ENCODE measurements at regions not wholly inside any gene's neighbourhood (a gene's known extent, or its start where the extent isn't known, plus 50 kb on each side); places are given as distances from the start of the nearest gene placed in this dataset.
A peak's percentile ranks its signal among the peaks of the same experiment; 100 is the strongest.

GRCh38 chr4:114312338-114312737, 286.3 kb upstream of the UGT8 start:
- Histone ChIP-seq H3K9me3 (no peaks in the 10 kb centered on the region), H3K4me1 (replicated peaks) (no peaks in the 10 kb centered on the region), H3K27me3 (replicated peaks; ENCODE audit: insufficient read depth) (no peaks in the 10 kb centered on the region), H3K36me3 (no peaks in the 10 kb centered on the region), H3K27ac (no peak overlapping the region), H3K4me3 (no peak overlapping the region)
- intact Hi-C loops (cut with DNase I) = no loop called here
- DNase-seq (ENCODE audit: low spot score) = no peak
- no peak for TF ChIP-seq POLR2A (IDR thresholded peaks at IDR 0.05)
- TF ChIP-seq POLR2AphosphoS5 (IDR thresholded peaks at IDR 0.05) = no peak
- TF ChIP-seq, protein P1, sequence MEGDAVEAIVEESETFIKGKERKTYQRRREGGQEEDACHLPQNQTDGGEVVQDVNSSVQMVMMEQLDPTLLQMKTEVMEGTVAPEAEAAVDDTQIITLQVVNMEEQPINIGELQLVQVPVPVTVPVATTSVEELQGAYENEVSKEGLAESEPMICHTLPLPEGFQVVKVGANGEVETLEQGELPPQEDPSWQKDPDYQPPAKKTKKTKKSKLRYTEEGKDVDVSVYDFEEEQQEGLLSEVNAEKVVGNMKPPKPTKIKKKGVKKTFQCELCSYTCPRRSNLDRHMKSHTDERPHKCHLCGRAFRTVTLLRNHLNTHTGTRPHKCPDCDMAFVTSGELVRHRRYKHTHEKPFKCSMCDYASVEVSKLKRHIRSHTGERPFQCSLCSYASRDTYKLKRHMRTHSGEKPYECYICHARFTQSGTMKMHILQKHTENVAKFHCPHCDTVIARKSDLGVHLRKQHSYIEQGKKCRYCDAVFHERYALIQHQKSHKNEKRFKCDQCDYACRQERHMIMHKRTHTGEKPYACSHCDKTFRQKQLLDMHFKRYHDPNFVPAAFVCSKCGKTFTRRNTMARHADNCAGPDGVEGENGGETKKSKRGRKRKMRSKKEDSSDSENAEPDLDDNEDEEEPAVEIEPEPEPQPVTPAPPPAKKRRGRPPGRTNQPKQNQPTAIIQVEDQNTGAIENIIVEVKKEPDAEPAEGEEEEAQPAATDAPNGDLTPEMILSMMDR (IDR thresholded peaks at IDR 0.05) = no peak
- WGBS = 71% methylated on average over 3 of the region's 3 CpGs

DNA sequence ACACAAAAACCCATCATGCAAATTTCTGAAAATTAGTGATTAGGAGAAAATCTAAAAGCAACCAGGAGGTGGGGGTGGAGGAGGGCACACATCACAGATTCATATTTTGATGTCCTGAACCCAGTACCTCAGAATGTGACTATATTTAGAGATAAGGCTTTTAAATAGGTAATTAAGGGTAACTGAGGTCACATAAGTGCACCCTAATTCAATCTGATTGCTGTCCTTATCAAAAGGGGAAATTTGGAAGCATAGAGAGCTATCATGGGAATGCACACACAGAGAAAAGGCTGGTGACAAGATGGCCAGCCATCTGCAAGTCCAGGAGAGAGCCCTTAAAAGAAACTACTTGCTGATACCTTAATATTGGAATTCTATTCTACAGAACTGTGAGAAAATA, 281.8 kb upstream of the UGT8 start:
- TF ChIP-seq POLR2A (IDR thresholded peaks at IDR 0.05) (no peak), POLR2AphosphoS5 (IDR thresholded peaks at IDR 0.05) (no peak)
- TF ChIP-seq, protein P1 (IDR thresholded peaks at IDR 0.05) = no peak
- H3K27ac ChIP-seq = no peak overlapping the region
- no peaks in the 10 kb centered on the region for H3K36me3 ChIP-seq
- no peak for DNase-seq (ENCODE audit: low spot score)
- H3K27me3 ChIP-seq (replicated peaks; ENCODE audit: insufficient read depth) = no peaks in the 10 kb centered on the region
- H3K9me3 ChIP-seq = no peaks in the 10 kb centered on the region
- intact Hi-C loops (cut with DNase I) = no loop called here
- no peaks in the 10 kb centered on the region for H3K4me1 ChIP-seq (replicated peaks)
- H3K4me3 ChIP-seq = no peak overlapping the region

DNA sequence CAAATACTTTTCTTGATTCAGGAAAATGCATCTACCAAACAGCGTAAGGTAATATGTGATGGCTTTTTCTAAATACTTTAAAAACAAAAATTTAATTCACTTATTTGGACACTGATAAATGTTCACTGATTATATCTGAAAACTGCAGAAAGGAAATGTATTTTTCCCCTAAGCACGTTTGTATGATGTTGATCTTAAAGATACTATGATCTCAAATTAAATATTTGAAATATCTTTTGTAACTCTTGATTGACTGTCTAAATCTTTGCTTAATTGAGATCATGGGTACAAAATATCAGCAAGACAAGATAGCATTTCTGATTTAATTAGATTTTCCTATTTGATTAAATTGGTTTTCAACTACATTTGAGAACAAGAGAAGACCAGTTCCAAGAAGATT, 281.0 kb upstream of the UGT8 start:
- intact Hi-C loops (cut with DNase I) = no loop called here
- 63% methylated on average over 2 of the region's 2 CpGs for WGBS
- H3K36me3 ChIP-seq = no peaks in the 10 kb centered on the region
- H3K4me1 ChIP-seq (replicated peaks) = no peaks in the 10 kb centered on the region
- H3K4me3 ChIP-seq = no peak overlapping the region
- TF ChIP-seq POLR2AphosphoS5 (IDR thresholded peaks at IDR 0.05) (no peak), POLR2A (IDR thresholded peaks at IDR 0.05) (no peak)
- TF ChIP-seq, protein P1 (IDR thresholded peaks at IDR 0.05) = no peak
- H3K27ac ChIP-seq = no peak overlapping the region
- no peaks in the 10 kb centered on the region for H3K9me3 ChIP-seq
- no peaks in the 10 kb centered on the region for H3K27me3 ChIP-seq (replicated peaks; ENCODE audit: insufficient read depth)
- DNase-seq (ENCODE audit: low spot score) = no peak

GRCh38 chr4:114318309-114318708, 280.3 kb upstream of the UGT8 start:
- TF ChIP-seq POLR2A (IDR thresholded peaks at IDR 0.05) = no peak
- TF ChIP-seq, protein P1 (IDR thresholded peaks at IDR 0.05) = no peak
- peak; percentile 19 for TF ChIP-seq POLR2AphosphoS5 (IDR thresholded peaks at IDR 0.05)
- intact Hi-C loops (cut with DNase I) = no loop called here
- no peaks in the 10 kb centered on the region for H3K9me3 ChIP-seq
- no peaks in the 10 kb centered on the region for H3K36me3 ChIP-seq
- DNase-seq (ENCODE audit: low spot score) = no peak
- no peaks in the 10 kb centered on the region for H3K27me3 ChIP-seq (replicated peaks; ENCODE audit: insufficient read depth)
- peak overlapping the region in 1 of 2 donors; percentile 12 for H3K27ac ChIP-seq
- H3K4me3 ChIP-seq = no peak overlapping the region
- H3K4me1 ChIP-seq (replicated peaks) = no peaks in the 10 kb centered on the region

DNA sequence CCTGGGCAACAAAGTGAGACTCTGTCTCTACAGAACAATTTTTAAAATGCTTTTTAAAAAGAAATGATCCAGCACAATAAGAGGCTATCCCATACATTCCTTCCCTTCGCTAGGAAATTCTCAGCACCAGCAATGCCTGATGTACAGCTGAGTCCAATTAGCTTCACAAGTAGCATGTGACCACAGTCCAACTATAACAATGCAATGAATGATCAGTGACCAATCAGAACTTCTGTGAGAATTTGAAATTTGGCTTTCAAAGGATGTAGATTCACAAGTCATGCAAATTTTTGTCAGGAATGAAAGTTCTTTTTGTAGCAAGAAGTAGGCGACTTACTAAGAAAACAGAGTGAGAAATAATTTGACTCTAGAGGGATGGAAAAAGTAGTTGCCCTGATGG, 278.5 kb upstream of the UGT8 start:
- no peak overlapping the region for H3K4me3 ChIP-seq
- no peaks in the 10 kb centered on the region for H3K27me3 ChIP-seq (replicated peaks; ENCODE audit: insufficient read depth)
- WGBS = 96% methylated on average over 2 of the region's 2 CpGs
- no peak overlapping the region for H3K27ac ChIP-seq
- TF ChIP-seq, protein P1 (IDR thresholded peaks at IDR 0.05) = no peak
- TF ChIP-seq POLR2A (IDR thresholded peaks at IDR 0.05) (no peak), POLR2AphosphoS5 (IDR thresholded peaks at IDR 0.05) (no peak)
- H3K9me3 ChIP-seq = no peaks in the 10 kb centered on the region
- intact Hi-C loops (cut with DNase I) = no loop called here
- no peak for DNase-seq (ENCODE audit: low spot score)
- H3K36me3 ChIP-seq = no peaks in the 10 kb centered on the region
- H3K4me1 ChIP-seq (replicated peaks) = no peaks in the 10 kb centered on the region
